HG02798 (cell line): ENCODE measurements at regions not wholly inside any gene's neighbourhood (a gene's known extent, or its start where the extent isn't known, plus 50 kb on each side); places are given as distances from the start of the nearest gene placed in this dataset.

Experiments used
- ATAC-seq: cut with Tn5 transposase; IDR thresholded peaks from one replicate; pipeline ENCODE4 v1.9.1; 2021; ENCODE audit warnings: mild to moderate bottlenecking; ENCODE audit not compliant: unreplicated experiment, poor library complexity

DNA sequence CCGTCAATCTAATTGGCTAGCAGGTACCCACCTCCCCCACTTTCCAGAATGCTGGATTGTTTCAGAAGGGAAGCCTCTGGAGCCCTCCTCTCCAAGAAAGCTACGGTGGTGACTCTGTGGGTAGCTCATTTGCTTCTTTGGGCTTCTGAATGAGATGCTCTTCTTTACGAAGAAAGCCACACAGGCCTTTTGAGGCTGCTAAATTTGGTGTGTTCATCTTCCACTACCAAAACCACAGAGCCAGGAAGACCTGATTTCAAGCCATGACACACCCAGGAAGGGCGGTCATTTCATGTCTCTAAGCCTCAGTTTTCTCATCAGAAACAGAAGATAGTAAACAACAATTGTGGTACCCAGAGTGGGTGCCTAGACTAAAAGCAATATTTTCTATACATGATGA lies 901.2 kb downstream of the KCNMA1 start:
- ATAC-seq = no peak

DNA sequence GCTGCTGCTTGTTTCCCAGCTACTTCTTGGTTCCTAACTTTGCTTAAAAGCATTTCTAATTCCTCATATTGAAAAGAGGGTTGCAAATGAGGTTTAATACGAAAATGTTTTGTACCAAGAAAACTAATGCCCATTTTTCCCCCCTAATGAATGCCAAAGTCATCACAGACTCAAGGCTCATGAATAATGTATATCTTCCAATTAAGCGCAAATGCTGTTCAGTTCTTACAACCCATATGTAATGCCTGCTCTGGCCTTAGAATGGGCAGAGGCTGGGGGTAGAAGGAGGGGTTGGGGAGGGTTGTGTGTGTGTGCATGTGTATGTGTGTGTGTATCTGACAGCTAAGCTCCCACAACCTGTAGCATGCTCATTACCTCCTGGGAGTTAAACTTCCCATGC lies 901.7 kb downstream of the KCNMA1 start:
- ATAC-seq = no peak

DNA sequence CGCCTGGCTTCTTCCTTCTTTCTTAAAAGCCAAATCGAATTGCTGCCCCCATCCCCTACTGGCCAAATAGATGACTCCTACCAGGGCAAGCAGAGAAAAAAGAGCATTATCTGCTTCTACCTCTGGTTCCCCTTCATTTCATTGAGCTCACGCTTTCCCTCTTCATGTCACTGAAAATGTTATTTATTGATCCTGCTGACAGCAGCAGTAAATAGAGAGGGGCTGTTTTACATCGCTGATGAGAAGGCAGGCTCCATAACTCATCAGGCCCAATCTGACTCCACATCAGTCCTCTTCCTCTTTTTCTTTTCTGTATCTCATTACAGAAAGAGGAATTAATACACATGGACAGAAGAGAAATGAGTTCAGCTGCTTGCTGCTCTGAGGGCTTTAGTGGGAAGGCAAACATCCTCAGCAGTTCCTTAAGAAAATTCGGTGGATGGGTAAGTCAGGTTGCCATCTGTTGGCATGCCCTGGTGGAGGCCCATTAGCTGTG lies 904.1 kb downstream of the KCNMA1 start:
- no peak for ATAC-seq

GRCh38 chr10:76732306-76732705 lies 905.3 kb downstream of the KCNMA1 start:
- no peak for ATAC-seq

- no peak for ATAC-seq
These were observed 907.6 kb downstream of the KCNMA1 start for GRCh38 chr10:76729841-76730487.

DNA sequence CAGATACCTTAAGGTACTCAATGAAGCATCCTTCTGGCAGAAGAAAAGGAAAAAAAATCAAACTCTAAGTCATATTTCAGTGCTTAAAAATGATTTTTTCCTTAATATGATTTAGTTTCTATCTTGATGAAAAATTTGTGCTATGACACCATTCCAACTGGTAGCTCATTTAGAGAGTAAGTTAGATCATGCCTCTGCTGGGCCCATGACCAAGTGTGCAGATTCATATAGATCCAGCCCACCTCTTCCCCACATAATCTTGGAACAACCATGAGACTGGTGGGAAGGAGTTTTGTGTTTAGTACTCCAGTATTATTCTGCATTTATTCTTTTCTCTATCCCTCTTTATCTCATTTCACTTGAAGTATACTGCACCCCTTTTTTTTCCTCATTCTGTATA lies 908.3 kb downstream of the KCNMA1 start:
- no peak for ATAC-seq

- no peak for ATAC-seq
These were observed 910.6 kb downstream of the KCNMA1 start for GRCh38 chr10:76727038-76727437.

- no peak for ATAC-seq
These were observed 913.8 kb downstream of the KCNMA1 start for GRCh38 chr10:76723844-76724243.

DNA sequence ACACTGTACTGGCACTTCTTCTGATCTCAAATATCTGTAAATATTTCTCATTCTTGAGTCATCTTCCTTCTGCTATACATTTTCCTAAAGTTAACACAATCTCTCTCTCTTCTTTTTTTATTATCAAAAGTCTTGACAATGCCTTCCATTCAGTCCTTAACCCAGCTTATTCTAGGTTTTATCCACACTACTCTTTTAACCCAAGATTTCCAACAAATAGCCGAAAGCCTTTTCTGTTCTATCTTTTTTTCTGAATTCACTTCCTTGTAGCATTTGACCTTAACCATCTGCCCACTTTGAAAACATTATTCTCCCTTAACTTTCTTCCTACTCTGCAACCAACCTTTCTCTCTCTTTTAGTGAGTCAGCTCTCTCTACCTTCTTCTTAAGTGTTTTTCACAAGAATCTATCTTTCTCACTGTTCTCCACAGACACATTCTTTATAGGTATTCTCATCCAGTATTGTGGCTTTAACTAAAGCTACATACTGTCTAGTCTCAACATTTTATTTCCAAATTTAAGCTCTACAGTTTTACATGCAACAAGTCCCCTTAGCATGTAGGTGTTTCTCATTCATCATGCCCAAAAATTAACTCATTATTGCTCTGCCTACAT lies 915.6 kb downstream of the KCNMA1 start:
- ATAC-seq = no peak

DNA sequence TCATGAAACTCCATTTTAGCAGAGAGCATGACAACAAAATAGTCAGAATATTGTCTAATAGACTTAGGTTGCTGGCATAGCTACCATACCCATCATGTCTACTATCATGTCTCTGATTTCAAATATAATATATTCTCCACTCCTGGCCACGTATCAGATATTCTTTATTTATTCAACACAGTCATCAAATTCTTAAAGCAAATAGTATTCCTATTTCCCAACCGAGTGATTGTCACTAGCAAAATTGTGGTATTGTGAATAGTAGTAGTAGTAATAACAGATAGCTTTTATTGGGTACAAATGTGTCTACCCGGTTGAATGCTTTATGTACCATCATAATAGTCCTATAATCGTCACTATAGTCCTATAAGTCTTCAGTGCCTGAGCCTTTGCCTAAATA lies 918.6 kb downstream of the KCNMA1 start:
- ATAC-seq = no peak

- no peak for ATAC-seq
These were observed 920.5 kb downstream of the KCNMA1 start for GRCh38 chr10:76717141-76717540.

DNA sequence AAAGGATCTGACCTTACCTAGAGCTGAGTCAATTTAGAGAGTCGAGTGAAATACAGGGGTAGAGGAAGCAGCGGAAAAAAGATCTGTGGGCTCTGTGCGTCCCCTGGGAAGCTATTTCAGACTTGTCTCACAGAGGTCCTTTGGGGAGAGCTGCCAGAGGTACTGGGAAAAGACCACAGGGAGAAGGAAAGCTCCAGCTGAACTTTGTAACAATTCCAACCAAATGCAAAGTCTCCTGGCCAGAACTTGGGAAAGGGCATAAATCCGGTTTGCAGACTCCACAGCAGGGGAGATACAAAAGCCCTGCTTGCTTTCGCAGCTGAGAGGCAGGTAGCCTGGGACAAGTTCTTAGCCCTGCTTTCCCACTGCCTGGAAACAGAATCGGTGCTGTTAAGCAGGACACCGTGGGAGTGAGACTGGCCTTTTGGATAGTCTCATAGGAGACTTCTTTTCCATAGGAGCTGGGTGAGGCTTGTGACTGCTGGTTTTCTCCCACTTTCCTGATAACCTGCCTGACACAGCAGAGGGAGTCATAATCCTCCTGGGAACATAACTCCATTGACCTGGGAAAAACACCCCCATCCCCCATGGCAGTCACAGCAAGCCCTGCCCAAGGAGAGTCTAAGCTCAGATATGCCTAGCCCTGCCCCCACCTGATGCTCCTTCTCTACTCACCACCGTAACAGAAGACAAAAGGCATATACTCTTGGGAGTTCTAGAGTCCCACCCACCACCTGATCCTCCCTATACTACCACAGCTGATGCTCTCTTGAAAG lies 926.2 kb downstream of the KCNMA1 start:
- ATAC-seq = no peak

GRCh38 chr10:76700241-76700640 lies 937.4 kb downstream of the KCNMA1 start:
- no peak for ATAC-seq

- ATAC-seq = no peak
These were observed 939.7 kb downstream of the KCNMA1 start for GRCh38 chr10:76697923-76698322.

DNA sequence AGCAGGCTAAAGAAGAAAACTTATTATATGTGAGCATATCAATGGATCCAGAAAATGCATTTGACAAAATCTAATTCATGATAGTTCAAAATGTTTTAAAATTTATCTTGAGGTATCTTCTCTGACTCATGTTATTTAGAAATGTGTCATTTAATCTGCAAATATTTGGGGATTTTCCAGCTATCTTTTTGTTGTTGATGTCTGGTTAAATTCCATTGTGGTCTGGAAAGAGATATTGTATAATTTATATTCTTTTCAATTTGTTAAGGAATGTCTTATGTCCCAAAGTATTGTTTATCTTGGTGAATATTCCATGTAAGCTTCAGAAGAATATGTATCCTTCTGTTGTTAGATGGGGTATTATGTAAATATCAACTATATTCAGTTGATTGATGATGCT lies 942.5 kb downstream of the KCNMA1 start:
- ATAC-seq = no peak

DNA sequence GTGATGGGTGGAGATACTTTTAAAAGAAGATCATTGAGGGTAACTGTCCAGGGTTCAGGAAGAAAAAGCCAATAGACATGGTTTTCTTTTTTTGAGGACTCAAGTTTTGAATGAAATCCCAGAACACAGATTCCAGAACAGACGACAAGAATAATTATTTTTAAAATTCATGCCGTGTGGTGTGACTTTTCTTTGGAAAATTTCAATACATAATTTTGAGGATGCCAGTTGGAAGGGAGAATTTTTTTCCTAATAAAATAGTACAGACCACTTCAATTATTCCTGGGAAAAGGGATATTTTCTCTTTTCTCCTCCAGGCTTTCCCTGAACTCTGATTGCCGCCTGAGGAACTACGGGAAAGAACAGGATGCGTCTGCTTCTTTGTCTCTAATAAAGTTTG lies 951.4 kb downstream of the KCNMA1 start:
- no peak for ATAC-seq

DNA sequence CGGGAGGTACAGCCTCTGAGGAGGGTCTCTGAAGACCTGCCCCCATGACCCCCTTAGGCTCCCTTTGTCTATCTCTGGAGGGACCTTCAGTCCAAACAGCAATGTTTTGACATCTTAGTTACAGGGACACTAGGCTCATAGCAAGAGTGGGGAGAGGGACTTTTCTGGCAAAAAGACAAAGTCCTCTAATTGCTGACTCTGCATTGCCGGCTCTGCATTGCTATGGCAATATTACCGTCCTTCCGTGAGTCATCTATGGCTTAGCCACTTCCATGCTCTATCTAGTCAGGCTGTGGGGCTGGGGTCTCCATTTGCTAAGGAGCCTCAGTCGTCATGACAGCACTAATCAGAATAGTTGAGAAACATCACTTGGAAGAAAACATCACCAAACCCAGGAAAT lies 952.6 kb downstream of the KCNMA1 start:
- no peak for ATAC-seq

GRCh38 chr10:76681153-76681552 lies 956.5 kb downstream of the KCNMA1 start:
- no peak for ATAC-seq

- ATAC-seq = no peak
These were observed 958.6 kb downstream of the KCNMA1 start for GRCh38 chr10:76679030-76679429.

DNA sequence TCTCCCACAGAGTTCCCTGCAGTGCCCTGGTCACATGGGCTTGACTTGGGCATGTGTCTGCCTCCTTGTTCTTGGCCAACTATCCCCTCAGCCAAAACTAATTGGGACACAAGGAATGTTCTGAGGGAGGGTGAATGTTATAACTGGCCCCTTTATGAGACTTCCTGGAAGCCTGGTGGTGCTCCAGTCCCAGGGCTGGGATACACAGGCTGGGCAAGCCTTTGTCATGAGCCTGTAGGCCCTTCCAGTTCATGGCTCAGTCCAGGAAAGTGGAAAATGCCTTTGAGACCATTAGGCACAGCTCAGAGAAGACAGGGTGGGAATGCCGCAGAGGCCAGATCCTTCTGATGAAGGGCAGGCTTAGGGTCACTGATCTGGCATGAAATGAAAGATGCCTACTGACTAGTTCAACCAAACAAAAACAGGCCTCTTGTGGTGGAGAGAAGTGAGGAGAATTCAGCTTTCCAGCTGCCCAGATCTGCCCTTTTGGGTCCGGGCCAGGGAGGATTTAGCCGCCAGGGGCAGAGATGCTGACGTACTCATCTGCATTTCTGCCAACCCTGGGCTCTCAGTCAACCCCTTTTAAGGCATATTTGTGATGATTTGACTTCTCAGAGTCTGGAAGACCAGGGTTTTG lies 961.5 kb downstream of the KCNMA1 start:
- no peak for ATAC-seq

- no peak for ATAC-seq
These were observed 962.1 kb downstream of the KCNMA1 start for GRCh38 chr10:76675561-76675950.
